H4 (cell line): ENCODE measurements at regions not wholly inside any gene's neighbourhood (a gene's known extent, or its start where the extent isn't known, plus 50 kb on each side); places are given as distances from the start of the nearest gene placed in this dataset.
A peak's percentile ranks its signal among the peaks of the same experiment; 100 is the strongest.
"Not testable (repeated sequence)": the region's sequence is repeated elsewhere in the genome, so short reads cannot be mapped to it uniquely, and the experiment has no call there.

Source experiments
- DNase-seq: peaks from one replicate; pipeline ENCODE4 v3.0.0-alpha.2; 2015; ENCODE audit warnings: low spot score

- DNase-seq = no peak
These were observed 102.5 kb upstream of the SOX2 start for GRCh38 chr3:181609030-181609767.

GRCh38 chr3:181604267-181604666 is 107.5 kb upstream of the SOX2 start:
- no peak for DNase-seq

GRCh38 chr3:181596126-181596525 is 115.6 kb upstream of the SOX2 start:
- no peak for DNase-seq

GRCh38 chr3:181590939-181591338 is 120.8 kb upstream of the SOX2 start:
- DNase-seq = not testable (repeated sequence)

- DNase-seq = no peak
These were observed 129.1 kb upstream of the SOX2 start for GRCh38 chr3:181582619-181583018.

- no peak for DNase-seq
These were observed 130.1 kb upstream of the SOX2 start for GRCh38 chr3:181581656-181582055.

GRCh38 chr3:181578743-181579142 is 133.0 kb upstream of the SOX2 start:
- no peak for DNase-seq

GRCh38 chr3:181572432-181572831 is 139.3 kb upstream of the SOX2 start:
- DNase-seq = no peak

- DNase-seq = no peak
These were observed 141.3 kb upstream of the SOX2 start for GRCh38 chr3:181570472-181570871.

GRCh38 chr3:181569356-181569940 is 142.3 kb upstream of the SOX2 start:
- no peak for DNase-seq

- no peak for DNase-seq
These were observed 143.0 kb upstream of the SOX2 start for GRCh38 chr3:181568693-181569092.

GRCh38 chr3:181568248-181568647 is 143.5 kb upstream of the SOX2 start:
- peak; percentile 11 for DNase-seq

- no peak for DNase-seq
These were observed 144.2 kb upstream of the SOX2 start for GRCh38 chr3:181567311-181568075.

GRCh38 chr3:181565416-181565815 is 146.3 kb upstream of the SOX2 start:
- no peak for DNase-seq

GRCh38 chr3:181564222-181564621 is 147.5 kb upstream of the SOX2 start:
- DNase-seq = no peak

- no peak for DNase-seq
These were observed 150.3 kb upstream of the SOX2 start for GRCh38 chr3:181561139-181562031.

- peak; percentile 15 for DNase-seq
These were observed 152.9 kb upstream of the SOX2 start for GRCh38 chr3:181558870-181559269.

GRCh38 chr3:181555681-181556080 is 156.0 kb upstream of the SOX2 start:
- no peak for DNase-seq

- DNase-seq = no peak
These were observed 157.4 kb upstream of the SOX2 start for GRCh38 chr3:181554233-181554765.

- DNase-seq = no peak
These were observed 162.5 kb upstream of the SOX2 start for GRCh38 chr3:181549266-181549665.

GRCh38 chr3:181541414-181541813 is 170.3 kb upstream of the SOX2 start:
- no peak for DNase-seq

- no peak for DNase-seq
These were observed 176.9 kb upstream of the SOX2 start for GRCh38 chr3:181534781-181535221.
